Stimulated activated naive CD8-positive, alpha-beta T cell treated with anti-CD3 and anti-CD28 coated beads, Interleukin-15, amount 100 ng/mL, for 72 hours (primary cell): ENCODE measurements at regions not wholly inside any gene's neighbourhood (a gene's known extent, or its start where the extent isn't known, plus 50 kb on each side); places are given as distances from the start of the nearest gene placed in this dataset.
"Not testable (repeated sequence)": the region's sequence is repeated elsewhere in the genome, so short reads cannot be mapped to it uniquely, and the experiment has no call there.

ENCODE experiments used
- ATAC-seq: fragments of 150-1000 bp; cut with Tn5 transposase; 2 replicates; pipeline ENCODE4 v1.10.0; 2021; ENCODE audit warnings: mild to moderate bottlenecking, moderate library complexity
- DNase-seq, 2 donors: peaks; one replicate each; pipeline ENCODE4 v3.0.0; 2021 to 2022
- H3K27ac Mint-ChIP-seq, 2 donors: one replicate each; pipeline ENCODE4 v1.8.0; 2022; ENCODE audit warnings: mild to moderate bottlenecking in 2 of 2, mixed read lengths in 2 of 2, moderate library complexity in 2 of 2
- H3K27me3 Mint-ChIP-seq: one replicate; pipeline ENCODE4 v1.8.0; 2022; ENCODE audit warnings: mixed read lengths
- H3K4me1 Mint-ChIP-seq: one replicate; pipeline ENCODE4 v1.8.0; 2022; ENCODE audit warnings: mild to moderate bottlenecking, mixed read lengths
- H3K4me3 Mint-ChIP-seq, 2 donors: one replicate each; pipeline ENCODE4 v1.8.0; 2022; ENCODE audit warnings: mild to moderate bottlenecking in 2 of 2, mixed read lengths in 2 of 2, moderate library complexity in 1 of 2
- H3K9me3 Mint-ChIP-seq, 2 donors: one replicate each; pipeline ENCODE4 v1.8.0; 2022; ENCODE audit warnings: mixed read lengths in 2 of 2

- no peak for ATAC-seq
- H3K4me1 Mint-ChIP-seq = no peaks in the 10 kb centered on the region
- H3K4me3 Mint-ChIP-seq = no peak overlapping the region
- DNase-seq = no peak
- H3K27me3 Mint-ChIP-seq = peaks cover 9% of the 10 kb centered on the region
- no peak overlapping the region for H3K27ac Mint-ChIP-seq
- H3K9me3 Mint-ChIP-seq = no peaks in the 10 kb centered on the region
Observed at GRCh38 chr5:174624733-174625522, 99.5 kb upstream of the MSX2 start.

- Mint-ChIP-seq H3K27ac (no peak overlapping the region), H3K27me3 (peaks cover 6% of the 10 kb centered on the region), H3K4me1 (no peaks in the 10 kb centered on the region), H3K9me3 (no peaks in the 10 kb centered on the region), H3K4me3 (no peak overlapping the region)
- DNase-seq (no peak), ATAC-seq (no peak)
Observed at GRCh38 chr5:174625591-174626350, 98.6 kb upstream of the MSX2 start.

- Mint-ChIP-seq H3K9me3 (no peaks in the 10 kb centered on the region), H3K27ac (no peak overlapping the region), H3K4me3 (no peak overlapping the region), H3K4me1 (no peaks in the 10 kb centered on the region), H3K27me3 (no peaks in the 10 kb centered on the region)
- DNase-seq = no peak
- ATAC-seq = no peak
Observed at GRCh38 chr5:174626369-174626920, 97.9 kb upstream of the MSX2 start.

GRCh38 chr5:174636094-174636493 is 88.3 kb upstream of the MSX2 start:
- Mint-ChIP-seq H3K9me3 (no peaks in the 10 kb centered on the region), H3K4me3 (no peak overlapping the region), H3K27ac (no peak overlapping the region), H3K27me3 (no peaks in the 10 kb centered on the region), H3K4me1 (no peaks in the 10 kb centered on the region)
- DNase-seq (no peak), ATAC-seq (no peak)

- H3K4me3 Mint-ChIP-seq = no peak overlapping the region
- H3K4me1 Mint-ChIP-seq = no peaks in the 10 kb centered on the region
- H3K27me3 Mint-ChIP-seq = no peaks in the 10 kb centered on the region
- ATAC-seq (no peak), DNase-seq (no peak)
- peaks cover 0 to 2% of the 10 kb centered on the region in 2 donors for H3K9me3 Mint-ChIP-seq
- H3K27ac Mint-ChIP-seq = no peak overlapping the region
Observed at GRCh38 chr5:174642816-174643405, 81.5 kb upstream of the MSX2 start.

DNA sequence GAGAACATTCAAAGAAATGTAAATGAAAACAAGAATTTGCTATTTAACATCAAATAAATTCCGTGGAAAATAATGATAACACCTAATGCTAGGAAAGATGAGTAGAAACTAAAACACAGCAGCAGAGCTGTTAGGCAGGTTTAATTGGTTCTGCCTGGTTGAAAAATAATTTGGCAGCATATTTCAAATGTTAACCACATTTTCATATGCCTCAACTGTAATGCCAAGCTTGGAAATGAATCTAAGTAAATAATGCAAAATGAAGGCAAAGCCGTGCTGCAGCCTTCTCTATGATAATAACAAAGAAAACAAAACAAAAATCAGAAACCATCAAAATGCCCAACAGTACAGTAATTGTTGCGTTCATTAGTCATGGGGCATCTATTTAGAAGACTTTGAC is 79.9 kb upstream of the MSX2 start:
- Mint-ChIP-seq H3K9me3 (peaks cover 0 to 8% of the 10 kb centered on the region in 2 donors), H3K4me1 (no peaks in the 10 kb centered on the region), H3K4me3 (no peak overlapping the region), H3K27ac (no peak overlapping the region), H3K27me3 (no peaks in the 10 kb centered on the region)
- DNase-seq (no peak), ATAC-seq (no peak)

GRCh38 chr5:174644923-174645322 is 79.5 kb upstream of the MSX2 start:
- DNase-seq (no peak), ATAC-seq (no peak)
- no peak overlapping the region for H3K4me3 Mint-ChIP-seq
- H3K27ac Mint-ChIP-seq = no peak overlapping the region
- peaks cover 0 to 8% of the 10 kb centered on the region in 2 donors for H3K9me3 Mint-ChIP-seq
- H3K4me1 Mint-ChIP-seq = no peaks in the 10 kb centered on the region
- no peaks in the 10 kb centered on the region for H3K27me3 Mint-ChIP-seq

DNA sequence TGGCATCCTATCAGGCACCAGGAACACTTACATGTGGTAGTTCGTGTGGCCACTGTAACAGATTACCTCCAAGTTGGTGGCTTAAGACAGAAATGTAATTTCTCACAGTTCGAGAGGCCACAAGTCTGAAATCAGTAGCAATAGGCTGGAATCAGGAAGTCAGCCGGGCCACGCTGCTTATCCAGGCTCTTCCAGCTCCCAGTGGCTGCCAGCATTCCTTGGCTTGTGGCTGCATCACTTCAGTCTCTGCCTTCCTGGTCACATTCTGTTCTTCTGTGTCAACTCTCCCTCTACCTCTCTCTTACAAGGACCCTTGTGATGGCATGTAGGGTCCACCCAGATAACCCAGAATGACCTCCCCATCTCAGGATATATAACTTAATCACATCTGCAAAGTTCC is 78.7 kb upstream of the MSX2 start:
- no peaks in the 10 kb centered on the region for H3K27me3 Mint-ChIP-seq
- no peak overlapping the region for H3K27ac Mint-ChIP-seq
- no peaks in the 10 kb centered on the region for H3K4me1 Mint-ChIP-seq
- peaks cover 0 to 8% of the 10 kb centered on the region in 2 donors for H3K9me3 Mint-ChIP-seq
- no peak for ATAC-seq
- no peak overlapping the region for H3K4me3 Mint-ChIP-seq
- DNase-seq = no peak

GRCh38 chr5:174648618-174649017 is 75.8 kb upstream of the MSX2 start:
- peaks cover 12% of the 10 kb centered on the region for H3K27me3 Mint-ChIP-seq
- H3K27ac Mint-ChIP-seq, H3K9me3 Mint-ChIP-seq, DNase-seq, H3K4me3 Mint-ChIP-seq, H3K4me1 Mint-ChIP-seq, ATAC-seq: not testable (repeated sequence)

DNA sequence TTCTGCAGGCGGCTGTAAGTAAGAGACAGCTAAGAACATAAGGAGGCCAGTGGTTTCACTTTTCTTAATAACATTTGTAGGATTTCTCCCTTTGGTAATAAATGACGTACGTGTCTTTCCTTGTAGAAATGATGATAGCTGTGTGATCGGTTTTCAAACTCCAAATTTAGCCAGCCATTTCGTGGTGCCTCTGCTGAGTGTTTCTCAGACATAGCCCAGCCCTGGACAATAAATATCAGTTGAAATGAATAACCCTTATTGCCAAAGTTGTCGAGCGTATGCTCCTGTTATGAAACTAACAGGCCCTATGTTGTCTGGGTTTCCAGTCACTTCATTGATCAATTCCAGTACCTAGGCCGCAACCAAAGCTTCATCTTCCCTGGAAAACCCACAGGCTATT is 75.0 kb upstream of the MSX2 start:
- Mint-ChIP-seq H3K4me1 (no peaks in the 10 kb centered on the region), H3K9me3 (peaks cover 0 to 8% of the 10 kb centered on the region in 2 donors), H3K27me3 (peaks cover 12% of the 10 kb centered on the region), H3K27ac (no peak overlapping the region), H3K4me3 (no peak overlapping the region)
- ATAC-seq (no peak), DNase-seq (no peak)

DNA sequence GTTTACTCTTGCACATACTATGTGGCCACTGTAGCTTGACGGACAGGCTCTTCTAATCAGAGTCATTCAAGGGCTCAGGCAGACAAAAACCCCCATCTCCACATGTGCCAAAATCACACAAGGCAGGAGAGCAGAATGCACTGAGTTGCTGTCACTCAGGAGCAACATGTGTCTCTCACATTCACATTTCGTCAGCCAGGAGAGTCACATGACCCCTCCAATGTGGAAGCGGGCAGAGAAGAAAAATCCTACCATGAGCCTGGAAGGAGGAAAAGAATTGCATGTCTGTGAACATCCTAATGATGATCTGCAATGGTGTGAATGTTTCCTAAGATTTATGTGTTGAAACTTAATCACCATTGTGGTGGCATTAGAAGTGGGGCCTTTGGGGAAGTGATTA is 69.9 kb upstream of the MSX2 start:
- Mint-ChIP-seq H3K4me3 (no peak overlapping the region), H3K27ac (no peak overlapping the region), H3K4me1 (no peaks in the 10 kb centered on the region), H3K9me3 (no peaks in the 10 kb centered on the region), H3K27me3 (peaks cover 12% of the 10 kb centered on the region)
- no peak for DNase-seq
- ATAC-seq = no peak

DNA sequence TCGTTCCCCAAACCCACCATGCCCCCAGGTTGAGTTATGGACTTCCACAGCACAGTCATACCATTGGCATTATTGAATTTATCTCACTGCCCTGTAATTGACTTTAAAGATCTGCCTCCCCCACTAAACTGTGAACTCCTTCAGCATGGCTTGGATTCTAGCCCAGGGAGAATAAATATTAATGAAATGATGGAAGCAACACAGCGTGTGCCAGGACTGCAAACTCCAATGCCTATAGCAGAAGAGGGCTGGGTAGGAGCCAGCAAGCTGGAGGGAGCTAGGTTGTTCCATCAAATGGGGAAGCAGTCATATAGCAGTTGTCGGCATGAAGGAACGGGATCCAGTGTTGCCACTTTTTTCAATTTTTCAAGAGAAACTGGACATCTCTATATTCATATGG is 69.0 kb upstream of the MSX2 start:
- Mint-ChIP-seq H3K4me1 (no peaks in the 10 kb centered on the region), H3K27ac (no peak overlapping the region), H3K9me3 (no peaks in the 10 kb centered on the region), H3K4me3 (no peak overlapping the region), H3K27me3 (peaks cover 12% of the 10 kb centered on the region)
- DNase-seq (no peak), ATAC-seq (no peak)

GRCh38 chr5:174664180-174664850 is 60.1 kb upstream of the MSX2 start:
- Mint-ChIP-seq H3K27ac (no peak overlapping the region), H3K27me3 (peaks cover 6% of the 10 kb centered on the region), H3K4me3 (no peak overlapping the region), H3K9me3 (peaks cover 14 to 19% of the 10 kb centered on the region in 2 donors), H3K4me1 (no peaks in the 10 kb centered on the region)
- ATAC-seq = no peak
- no peak for DNase-seq

GRCh38 chr5:174665347-174665746 is 59.0 kb upstream of the MSX2 start:
- Mint-ChIP-seq H3K4me1 (no peaks in the 10 kb centered on the region), H3K4me3 (no peak overlapping the region), H3K9me3 (peaks cover 14 to 19% of the 10 kb centered on the region in 2 donors), H3K27ac (no peak overlapping the region), H3K27me3 (peaks cover 6% of the 10 kb centered on the region)
- no peak for DNase-seq
- ATAC-seq = no peak

DNA sequence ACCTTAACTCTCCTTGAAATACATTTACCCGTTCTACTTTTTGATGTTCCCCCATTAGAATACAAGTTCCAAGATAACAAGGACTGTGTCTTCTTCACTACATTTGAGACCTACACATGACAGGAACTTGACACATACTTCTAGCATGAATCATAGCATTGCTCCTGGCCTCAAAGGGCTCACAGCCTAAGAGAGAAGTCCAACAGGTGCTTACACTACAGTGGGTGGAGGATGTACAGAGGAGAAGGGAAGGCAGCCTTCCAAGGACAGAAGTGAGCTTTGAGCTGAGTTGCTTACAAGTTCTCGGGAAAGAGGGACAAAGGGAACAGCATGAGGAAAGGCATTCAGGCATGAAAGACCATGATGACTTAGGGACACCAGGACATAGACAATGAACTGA is 56.9 kb upstream of the MSX2 start:
- no peak overlapping the region for H3K4me3 Mint-ChIP-seq
- no peaks in the 10 kb centered on the region for H3K4me1 Mint-ChIP-seq
- peaks cover 14 to 19% of the 10 kb centered on the region in 2 donors for H3K9me3 Mint-ChIP-seq

More for the DNA sequence above, 56.9 kb upstream of the MSX2 start:
- ATAC-seq = no peak
- DNase-seq = no peak
- H3K27ac Mint-ChIP-seq = no peak overlapping the region
- no peaks in the 10 kb centered on the region for H3K27me3 Mint-ChIP-seq
